ENCODE measurements at regions not wholly inside any gene's neighbourhood (a gene's known extent, or its start where the extent isn't known, plus 50 kb on each side); places are given as distances from the start of the nearest gene placed in this dataset.

DNA sequence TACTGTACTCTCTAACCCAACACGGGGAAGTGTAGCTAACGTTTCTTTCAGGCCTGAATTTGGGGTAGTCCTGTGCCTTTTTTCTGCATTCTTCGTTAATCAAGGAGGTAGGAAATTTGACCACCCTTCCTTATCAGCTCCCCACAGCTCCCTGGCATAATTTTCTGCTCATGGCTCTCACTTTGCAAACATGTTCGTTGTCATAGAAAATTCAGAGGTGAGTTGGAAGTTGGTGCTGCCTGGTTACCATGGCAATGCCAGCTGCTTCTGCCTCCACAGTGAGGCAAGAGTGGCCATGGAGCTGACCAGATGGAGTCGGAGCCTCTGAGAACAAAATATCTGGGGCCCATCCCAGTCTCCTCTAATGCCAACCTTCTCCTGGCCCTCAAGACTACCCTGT lies 116.6 kb upstream of the BOD1 start:
- TF ChIP-seq ZNF324 (tag by site-specific recombination; IDR thresholded peaks at IDR 0.05), result no peak
- TF ChIP-seq, protein P1, sequence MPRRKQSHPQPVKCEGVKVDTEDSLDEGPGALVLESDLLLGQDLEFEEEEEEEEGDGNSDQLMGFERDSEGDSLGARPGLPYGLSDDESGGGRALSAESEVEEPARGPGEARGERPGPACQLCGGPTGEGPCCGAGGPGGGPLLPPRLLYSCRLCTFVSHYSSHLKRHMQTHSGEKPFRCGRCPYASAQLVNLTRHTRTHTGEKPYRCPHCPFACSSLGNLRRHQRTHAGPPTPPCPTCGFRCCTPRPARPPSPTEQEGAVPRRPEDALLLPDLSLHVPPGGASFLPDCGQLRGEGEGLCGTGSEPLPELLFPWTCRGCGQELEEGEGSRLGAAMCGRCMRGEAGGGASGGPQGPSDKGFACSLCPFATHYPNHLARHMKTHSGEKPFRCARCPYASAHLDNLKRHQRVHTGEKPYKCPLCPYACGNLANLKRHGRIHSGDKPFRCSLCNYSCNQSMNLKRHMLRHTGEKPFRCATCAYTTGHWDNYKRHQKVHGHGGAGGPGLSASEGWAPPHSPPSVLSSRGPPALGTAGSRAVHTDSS (tag by site-specific recombination; IDR thresholded peaks at IDR 0.05), result no peak

All from HEK293 (cell line).